ENCODE measurements at regions not wholly inside any gene's neighbourhood (a gene's known extent, or its start where the extent isn't known, plus 50 kb on each side); places are given as distances from the start of the nearest gene placed in this dataset.

GRCh38 chr15:88383354-88383753 is 83.8 kb downstream of the MRPL46 start:
- Histone ChIP-seq H3K9ac (ENCODE audit: low read length) (no peak overlapping the region), H3K4me2 (ENCODE audit: low read length) (no peak overlapping the region), H3K36me3 (ENCODE audit: insufficient read depth, low read length) (no peaks in the 10 kb centered on the region), H3K79me2 (ENCODE audit: insufficient read depth, low read length) (no peaks in the 10 kb centered on the region), H4K20me1 (ENCODE audit: insufficient read depth, low read length) (no peaks in the 10 kb centered on the region), H3K4me3 (ENCODE audit: low read depth, low read length, poor library complexity, severe bottlenecking) (no peak overlapping the region), H3K4me1 (ENCODE audit: insufficient read depth, low read length, severe bottlenecking) (no peaks in the 10 kb centered on the region), H2AFZ (ENCODE audit: low read length) (no peak overlapping the region), H3K27me3 (ENCODE audit: insufficient read depth, low read length) (peaks cover 4% of the 10 kb centered on the region; the same call in 1 of the 2 replicates), H3K9me2 (ENCODE audit: low read depth, low read length) (no peaks in the 10 kb centered on the region), H3K9me3 (ENCODE audit: low read length) (no peaks in the 10 kb centered on the region), H3K27ac (ENCODE audit: low read depth, low read length, poor library complexity, severe bottlenecking) (no peak overlapping the region), H3F3A (ENCODE audit: insufficient read depth, low read length) (no peaks in the 10 kb centered on the region)
- TF ChIP-seq, protein P1, sequence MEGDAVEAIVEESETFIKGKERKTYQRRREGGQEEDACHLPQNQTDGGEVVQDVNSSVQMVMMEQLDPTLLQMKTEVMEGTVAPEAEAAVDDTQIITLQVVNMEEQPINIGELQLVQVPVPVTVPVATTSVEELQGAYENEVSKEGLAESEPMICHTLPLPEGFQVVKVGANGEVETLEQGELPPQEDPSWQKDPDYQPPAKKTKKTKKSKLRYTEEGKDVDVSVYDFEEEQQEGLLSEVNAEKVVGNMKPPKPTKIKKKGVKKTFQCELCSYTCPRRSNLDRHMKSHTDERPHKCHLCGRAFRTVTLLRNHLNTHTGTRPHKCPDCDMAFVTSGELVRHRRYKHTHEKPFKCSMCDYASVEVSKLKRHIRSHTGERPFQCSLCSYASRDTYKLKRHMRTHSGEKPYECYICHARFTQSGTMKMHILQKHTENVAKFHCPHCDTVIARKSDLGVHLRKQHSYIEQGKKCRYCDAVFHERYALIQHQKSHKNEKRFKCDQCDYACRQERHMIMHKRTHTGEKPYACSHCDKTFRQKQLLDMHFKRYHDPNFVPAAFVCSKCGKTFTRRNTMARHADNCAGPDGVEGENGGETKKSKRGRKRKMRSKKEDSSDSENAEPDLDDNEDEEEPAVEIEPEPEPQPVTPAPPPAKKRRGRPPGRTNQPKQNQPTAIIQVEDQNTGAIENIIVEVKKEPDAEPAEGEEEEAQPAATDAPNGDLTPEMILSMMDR (IDR thresholded peaks at IDR 0.05; ENCODE audit: low read length): no peak
- TF ChIP-seq EZH2 (IDR thresholded peaks at IDR 0.05; ENCODE audit: borderline replicate concordance, low read length): no peak

DNA sequence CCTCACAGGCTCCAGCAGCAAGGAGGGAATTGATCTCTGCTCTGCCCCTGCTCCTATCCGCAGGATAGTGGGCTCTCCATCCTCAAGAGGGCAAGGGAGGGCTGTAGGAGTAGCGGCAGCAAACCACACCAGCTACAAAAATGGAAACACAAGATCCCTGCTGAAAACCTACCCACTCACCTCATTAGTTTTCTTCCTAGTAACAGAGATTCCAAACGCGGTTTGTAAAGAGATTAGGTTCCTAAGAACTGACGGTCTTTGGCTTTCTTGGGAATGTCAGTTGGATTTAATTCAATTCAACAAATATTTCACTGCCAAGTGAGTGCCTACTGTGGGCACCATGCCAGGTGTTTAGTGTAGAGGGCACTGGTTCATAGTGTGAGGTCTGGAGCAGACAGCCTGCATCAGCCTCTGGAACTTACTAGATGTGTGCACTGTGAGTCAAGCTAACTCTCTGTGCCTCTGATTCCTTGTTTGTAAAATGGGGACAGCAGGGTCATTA is 84.7 kb downstream of the MRPL46 start:
- no peaks in the 10 kb centered on the region for H3K4me1 ChIP-seq (ENCODE audit: insufficient read depth, low read length, severe bottlenecking)
- no peak overlapping the region for H3K27ac ChIP-seq (ENCODE audit: low read depth, low read length, poor library complexity, severe bottlenecking)
- H3K4me3 ChIP-seq (ENCODE audit: low read depth, low read length, poor library complexity, severe bottlenecking): no peak overlapping the region
- no peak for TF ChIP-seq EZH2 (IDR thresholded peaks at IDR 0.05; ENCODE audit: borderline replicate concordance, low read length)
- TF ChIP-seq, protein P1 (IDR thresholded peaks at IDR 0.05; ENCODE audit: low read length): no peak
- no peaks in the 10 kb centered on the region for H4K20me1 ChIP-seq (ENCODE audit: insufficient read depth, low read length)
- H3K9ac ChIP-seq (ENCODE audit: low read length): no peak overlapping the region
- H3K9me3 ChIP-seq (ENCODE audit: low read length): 0 out of 2 replicates have a peak, but pooled peaks cover 3% of the 10 kb centered on the region
- no peak overlapping the region for H2AFZ ChIP-seq (ENCODE audit: low read length)
- H3K79me2 ChIP-seq (ENCODE audit: insufficient read depth, low read length): no peaks in the 10 kb centered on the region
- H3K4me2 ChIP-seq (ENCODE audit: low read length): no peak overlapping the region
- H3K9me2 ChIP-seq (ENCODE audit: low read depth, low read length): no peaks in the 10 kb centered on the region
- H3F3A ChIP-seq (ENCODE audit: insufficient read depth, low read length): no peaks in the 10 kb centered on the region
- H3K27me3 ChIP-seq (ENCODE audit: insufficient read depth, low read length): peaks cover 9% of the 10 kb centered on the region
- no peaks in the 10 kb centered on the region for H3K36me3 ChIP-seq (ENCODE audit: insufficient read depth, low read length)

DNA sequence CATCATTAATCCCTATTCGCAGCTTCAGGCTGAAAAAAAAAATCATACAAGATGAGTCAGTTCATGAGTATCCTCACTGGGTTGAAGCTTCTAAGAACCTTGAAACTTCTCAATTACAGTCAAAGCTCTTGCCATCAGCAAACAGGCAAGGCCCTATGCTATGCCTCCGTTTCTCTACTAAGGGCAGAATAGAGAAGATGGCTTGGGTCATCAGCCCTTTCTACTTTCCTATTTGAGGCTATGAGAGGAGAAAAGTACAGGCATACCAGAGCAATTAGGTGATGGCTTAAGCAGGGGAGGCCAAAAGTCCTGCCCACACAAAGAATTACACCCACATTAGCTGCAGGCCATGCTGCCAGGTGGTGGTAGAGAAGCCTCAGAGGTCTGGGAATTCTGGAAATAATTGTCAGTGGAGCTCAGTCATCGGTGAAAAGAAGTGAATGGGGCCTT is 89.0 kb downstream of the MRPL46 start:
- Histone ChIP-seq H3K9ac (ENCODE audit: low read length) (no peak overlapping the region), H2AFZ (ENCODE audit: low read length) (no peak overlapping the region), H3F3A (ENCODE audit: insufficient read depth, low read length) (no peaks in the 10 kb centered on the region), H3K79me2 (ENCODE audit: insufficient read depth, low read length) (no peaks in the 10 kb centered on the region), H3K4me1 (ENCODE audit: insufficient read depth, low read length, severe bottlenecking) (no peaks in the 10 kb centered on the region), H4K20me1 (ENCODE audit: insufficient read depth, low read length) (no peaks in the 10 kb centered on the region), H3K36me3 (ENCODE audit: insufficient read depth, low read length) (no peaks in the 10 kb centered on the region), H3K4me2 (ENCODE audit: low read length) (no peak overlapping the region), H3K9me3 (ENCODE audit: low read length) (0 out of 2 replicates have a peak, but pooled peaks cover 4% of the 10 kb centered on the region), H3K4me3 (ENCODE audit: low read depth, low read length, poor library complexity, severe bottlenecking) (no peak overlapping the region), H3K27ac (ENCODE audit: low read depth, low read length, poor library complexity, severe bottlenecking) (no peak overlapping the region), H3K27me3 (ENCODE audit: insufficient read depth, low read length) (peaks cover 12% of the 10 kb centered on the region), H3K9me2 (ENCODE audit: low read depth, low read length) (no peaks in the 10 kb centered on the region)
- TF ChIP-seq, protein P1 (IDR thresholded peaks at IDR 0.05; ENCODE audit: low read length): no peak
